ENCODE measurements at regions not wholly inside any gene's neighbourhood (a gene's known extent, or its start where the extent isn't known, plus 50 kb on each side); places are given as distances from the start of the nearest gene placed in this dataset.

DNA sequence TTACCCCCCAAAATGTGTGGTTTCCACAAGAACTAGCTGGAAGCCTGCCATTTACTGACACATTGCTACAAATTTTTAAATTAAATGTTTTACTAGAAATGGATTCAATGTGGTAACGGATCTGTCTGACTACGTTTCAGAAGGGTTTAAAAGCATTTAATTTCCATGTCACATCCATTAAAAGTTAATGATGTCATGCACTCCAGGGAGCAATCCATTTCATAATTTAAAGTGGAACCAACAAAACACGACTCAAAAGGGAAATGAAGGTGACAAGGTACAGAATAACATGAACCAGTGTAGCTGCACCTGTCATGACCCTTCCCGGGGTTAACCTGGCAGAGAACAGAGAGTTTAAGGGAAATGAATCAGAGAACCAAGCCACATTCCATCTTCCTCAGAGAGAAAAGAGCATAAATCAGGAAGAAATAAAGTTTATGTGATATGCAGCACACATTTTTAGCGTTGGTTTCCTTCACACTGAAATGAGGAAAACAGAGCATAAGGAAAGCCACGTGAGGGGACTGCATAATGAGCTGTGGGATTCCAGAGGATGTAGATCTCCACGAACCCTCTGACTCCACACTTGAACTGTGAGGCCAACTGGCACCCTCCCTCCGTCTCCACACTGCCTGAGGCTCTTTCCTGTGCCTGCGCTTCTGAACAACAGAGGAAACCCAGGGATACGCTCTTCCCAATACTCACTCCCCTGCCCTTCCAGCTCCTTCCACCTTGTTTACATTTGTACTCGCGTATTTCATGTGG is 170.3 kb upstream of the AHI1 start:
- TF ChIP-seq, protein P1, sequence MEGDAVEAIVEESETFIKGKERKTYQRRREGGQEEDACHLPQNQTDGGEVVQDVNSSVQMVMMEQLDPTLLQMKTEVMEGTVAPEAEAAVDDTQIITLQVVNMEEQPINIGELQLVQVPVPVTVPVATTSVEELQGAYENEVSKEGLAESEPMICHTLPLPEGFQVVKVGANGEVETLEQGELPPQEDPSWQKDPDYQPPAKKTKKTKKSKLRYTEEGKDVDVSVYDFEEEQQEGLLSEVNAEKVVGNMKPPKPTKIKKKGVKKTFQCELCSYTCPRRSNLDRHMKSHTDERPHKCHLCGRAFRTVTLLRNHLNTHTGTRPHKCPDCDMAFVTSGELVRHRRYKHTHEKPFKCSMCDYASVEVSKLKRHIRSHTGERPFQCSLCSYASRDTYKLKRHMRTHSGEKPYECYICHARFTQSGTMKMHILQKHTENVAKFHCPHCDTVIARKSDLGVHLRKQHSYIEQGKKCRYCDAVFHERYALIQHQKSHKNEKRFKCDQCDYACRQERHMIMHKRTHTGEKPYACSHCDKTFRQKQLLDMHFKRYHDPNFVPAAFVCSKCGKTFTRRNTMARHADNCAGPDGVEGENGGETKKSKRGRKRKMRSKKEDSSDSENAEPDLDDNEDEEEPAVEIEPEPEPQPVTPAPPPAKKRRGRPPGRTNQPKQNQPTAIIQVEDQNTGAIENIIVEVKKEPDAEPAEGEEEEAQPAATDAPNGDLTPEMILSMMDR (IDR thresholded peaks at IDR 0.05; ENCODE audit: low read length) = no peak
- TF ChIP-seq EZH2 (optimal IDR thresholded peaks at IDR 0.05; ENCODE audit: low read depth, low read length) (no peak), EZH2phosphoT487 (IDR thresholded peaks at IDR 0.05; ENCODE audit: low read length) (no peak)
